Right forelimb (tissue), 1 donor: ENCODE measurements at regions not wholly inside any gene's neighbourhood (a gene's known extent, or its start where the extent isn't known, plus 50 kb on each side); places are given as distances from the start of the nearest gene placed in this dataset.

ENCODE experiments used
- DNase-seq: peaks from one replicate; pipeline ENCODE4 v3.0.0-alpha.2; 2018

- peak; percentile 55 for DNase-seq
Observed at GRCh38 chr5:128749136-128749898, 211.3 kb upstream of the FBN2 start.

- no peak for DNase-seq
Observed at GRCh38 chr5:128750155-128750554, 212.1 kb upstream of the FBN2 start.

GRCh38 chr5:128757196-128757959 lies 207.9 kb upstream of the SLC27A6 start:
- DNase-seq = no peak

- DNase-seq = no peak
Observed at GRCh38 chr5:128762661-128763306, 202.5 kb upstream of the SLC27A6 start.

- peak; percentile 74 for DNase-seq
Observed at GRCh38 chr5:128763321-128763720, 202.0 kb upstream of the SLC27A6 start.

- DNase-seq = peak; percentile 85
Observed at GRCh38 chr5:128764601-128765310, 200.5 kb upstream of the SLC27A6 start.

- DNase-seq = no peak
Observed at GRCh38 chr5:128765448-128766061, 199.7 kb upstream of the SLC27A6 start.

- no peak for DNase-seq
Observed at GRCh38 chr5:128766406-128766805, 198.9 kb upstream of the SLC27A6 start.

- DNase-seq = no peak
Observed at GRCh38 chr5:128770907-128771306, 194.4 kb upstream of the SLC27A6 start.

- DNase-seq = no peak
Observed at GRCh38 chr5:128772356-128772755, 192.9 kb upstream of the SLC27A6 start.

- DNase-seq = no peak
Observed at GRCh38 chr5:128773378-128773777, 191.9 kb upstream of the SLC27A6 start.

- no peak for DNase-seq
Observed at GRCh38 chr5:128774605-128775004, 190.7 kb upstream of the SLC27A6 start.

GRCh38 chr5:128775558-128775957 lies 189.7 kb upstream of the SLC27A6 start:
- no peak for DNase-seq

GRCh38 chr5:128777052-128777451 lies 188.2 kb upstream of the SLC27A6 start:
- DNase-seq = no peak

- no peak for DNase-seq
Observed at GRCh38 chr5:128778474-128778873, 186.8 kb upstream of the SLC27A6 start.

- DNase-seq = peak; percentile 67
Observed at GRCh38 chr5:128782446-128782845, 182.8 kb upstream of the SLC27A6 start.

- no peak for DNase-seq
Observed at GRCh38 chr5:128784726-128785125, 180.6 kb upstream of the SLC27A6 start.

GRCh38 chr5:128791312-128791711 lies 174.0 kb upstream of the SLC27A6 start:
- DNase-seq = no peak

GRCh38 chr5:128796506-128796905 lies 168.8 kb upstream of the SLC27A6 start:
- DNase-seq = no peak

- no peak for DNase-seq
Observed at GRCh38 chr5:128798871-128799270, 166.4 kb upstream of the SLC27A6 start.

GRCh38 chr5:128799945-128800344 lies 165.3 kb upstream of the SLC27A6 start:
- DNase-seq = no peak

- no peak for DNase-seq
Observed at GRCh38 chr5:128800377-128800776, 164.9 kb upstream of the SLC27A6 start.
